Uterus (tissue), 2 donors: ENCODE measurements at regions not wholly inside any gene's neighbourhood (a gene's known extent, or its start where the extent isn't known, plus 50 kb on each side); places are given as distances from the start of the nearest gene placed in this dataset.

Experiments
- CTCF ChIP-seq, 4 experiments: fragments of 200-600 bp in 2 of 4; fragments of 450-650 bp in 2 of 4; sonication (generic) in 2 of 4; IDR thresholded peaks; one replicate each; pipeline ENCODE4 v1.5.1; 2016 to 2019; ENCODE audit warnings: antibody characterized with exemption in 4 of 4, mild to moderate bottlenecking in 2 of 4, moderate library complexity in 1 of 4
- POLR2A ChIP-seq, 2 donors: fragments of 450-650 bp; IDR thresholded peaks; one replicate each; pipeline ENCODE4 v1.6.1; 2016; ENCODE audit warnings: antibody characterized with exemption in 2 of 2, mild to moderate bottlenecking in 1 of 2, moderate library complexity in 1 of 2

GRCh38 chr12:100044266-100044665, 59.5 kb upstream of the ANKS1B start:
- TF ChIP-seq CTCF (IDR thresholded peaks at IDR 0.05): no peak
- TF ChIP-seq POLR2A (IDR thresholded peaks at IDR 0.05): no peak
